ENCODE measurements at regions not wholly inside any gene's neighbourhood (a gene's known extent, or its start where the extent isn't known, plus 50 kb on each side); places are given as distances from the start of the nearest gene placed in this dataset.

DNA sequence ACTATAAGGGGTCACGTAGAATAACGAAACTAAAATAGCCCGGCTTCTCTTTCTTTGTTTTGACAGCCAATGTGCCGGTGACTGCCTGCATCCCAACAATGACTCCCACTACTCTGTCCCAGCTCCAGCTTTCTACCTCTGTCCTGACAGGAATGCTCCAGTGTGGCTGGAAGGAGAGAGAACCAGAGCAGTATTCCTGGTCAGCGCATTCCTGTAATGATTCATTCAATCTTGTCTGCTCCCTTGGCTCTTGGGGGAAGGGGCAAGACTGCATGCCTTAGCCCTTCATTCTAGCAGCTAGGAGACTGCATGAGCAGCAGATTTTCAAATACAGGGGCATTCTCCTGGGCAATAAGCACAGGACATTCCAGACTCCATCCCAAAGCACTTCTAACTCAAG is 132.1 kb upstream of the PRMT6 start:
- DNase-seq (ENCODE audit: low spot score) = no peak
- TF ChIP-seq FOXA2 (IDR thresholded peaks at IDR 0.05) (no peak), RXRA (IDR thresholded peaks at IDR 0.05) (no peak), NR2F2 (IDR thresholded peaks at IDR 0.05) (no peak), EGR1 (IDR thresholded peaks at IDR 0.05; ENCODE audit: low read depth in 2 of 2) (no peak)
- TF ChIP-seq, protein P1, sequence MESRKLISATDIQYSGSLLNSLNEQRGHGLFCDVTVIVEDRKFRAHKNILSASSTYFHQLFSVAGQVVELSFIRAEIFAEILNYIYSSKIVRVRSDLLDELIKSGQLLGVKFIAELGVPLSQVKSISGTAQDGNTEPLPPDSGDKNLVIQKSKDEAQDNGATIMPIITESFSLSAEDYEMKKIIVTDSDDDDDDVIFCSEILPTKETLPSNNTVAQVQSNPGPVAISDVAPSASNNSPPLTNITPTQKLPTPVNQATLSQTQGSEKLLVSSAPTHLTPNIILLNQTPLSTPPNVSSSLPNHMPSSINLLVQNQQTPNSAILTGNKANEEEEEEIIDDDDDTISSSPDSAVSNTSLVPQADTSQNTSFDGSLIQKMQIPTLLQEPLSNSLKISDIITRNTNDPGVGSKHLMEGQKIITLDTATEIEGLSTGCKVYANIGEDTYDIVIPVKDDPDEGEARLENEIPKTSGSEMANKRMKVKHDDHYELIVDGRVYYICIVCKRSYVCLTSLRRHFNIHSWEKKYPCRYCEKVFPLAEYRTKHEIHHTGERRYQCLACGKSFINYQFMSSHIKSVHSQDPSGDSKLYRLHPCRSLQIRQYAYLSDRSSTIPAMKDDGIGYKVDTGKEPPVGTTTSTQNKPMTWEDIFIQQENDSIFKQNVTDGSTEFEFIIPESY (IDR thresholded peaks at IDR 0.05) = no peak
- TF ChIP-seq, protein P2, sequence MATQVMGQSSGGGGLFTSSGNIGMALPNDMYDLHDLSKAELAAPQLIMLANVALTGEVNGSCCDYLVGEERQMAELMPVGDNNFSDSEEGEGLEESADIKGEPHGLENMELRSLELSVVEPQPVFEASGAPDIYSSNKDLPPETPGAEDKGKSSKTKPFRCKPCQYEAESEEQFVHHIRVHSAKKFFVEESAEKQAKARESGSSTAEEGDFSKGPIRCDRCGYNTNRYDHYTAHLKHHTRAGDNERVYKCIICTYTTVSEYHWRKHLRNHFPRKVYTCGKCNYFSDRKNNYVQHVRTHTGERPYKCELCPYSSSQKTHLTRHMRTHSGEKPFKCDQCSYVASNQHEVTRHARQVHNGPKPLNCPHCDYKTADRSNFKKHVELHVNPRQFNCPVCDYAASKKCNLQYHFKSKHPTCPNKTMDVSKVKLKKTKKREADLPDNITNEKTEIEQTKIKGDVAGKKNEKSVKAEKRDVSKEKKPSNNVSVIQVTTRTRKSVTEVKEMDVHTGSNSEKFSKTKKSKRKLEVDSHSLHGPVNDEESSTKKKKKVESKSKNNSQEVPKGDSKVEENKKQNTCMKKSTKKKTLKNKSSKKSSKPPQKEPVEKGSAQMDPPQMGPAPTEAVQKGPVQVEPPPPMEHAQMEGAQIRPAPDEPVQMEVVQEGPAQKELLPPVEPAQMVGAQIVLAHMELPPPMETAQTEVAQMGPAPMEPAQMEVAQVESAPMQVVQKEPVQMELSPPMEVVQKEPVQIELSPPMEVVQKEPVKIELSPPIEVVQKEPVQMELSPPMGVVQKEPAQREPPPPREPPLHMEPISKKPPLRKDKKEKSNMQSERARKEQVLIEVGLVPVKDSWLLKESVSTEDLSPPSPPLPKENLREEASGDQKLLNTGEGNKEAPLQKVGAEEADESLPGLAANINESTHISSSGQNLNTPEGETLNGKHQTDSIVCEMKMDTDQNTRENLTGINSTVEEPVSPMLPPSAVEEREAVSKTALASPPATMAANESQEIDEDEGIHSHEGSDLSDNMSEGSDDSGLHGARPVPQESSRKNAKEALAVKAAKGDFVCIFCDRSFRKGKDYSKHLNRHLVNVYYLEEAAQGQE (IDR thresholded peaks at IDR 0.05) = no peak
- H3K27me3 ChIP-seq (ENCODE audit: control insufficient read depth in 4 of 4, insufficient read depth in 4 of 4, low read length in 3 of 4) = no peaks in the 10 kb centered on the region
- no peak overlapping the region for H3K9ac ChIP-seq (ENCODE audit: low read depth in 1 of 2, low read length in 2 of 2)
- H3K36me3 ChIP-seq (ENCODE audit: control insufficient read depth in 4 of 4, insufficient read depth in 3 of 4, low read depth in 1 of 4, low read length in 3 of 4) = no peaks in the 10 kb centered on the region
- no peak overlapping the region for H3K4me3 ChIP-seq (ENCODE audit: low read depth in 1 of 3, low read length in 3 of 3)
- 75% methylated on average over 5 of the region's 5 CpGs for WGBS
- H3K9me3 ChIP-seq (ENCODE audit: control insufficient read depth in 4 of 4, low read length in 3 of 4) = no peaks in the 10 kb centered on the region
- H3K27ac ChIP-seq (ENCODE audit: low read depth in 1 of 2, low read length in 2 of 2) = no peak overlapping the region
- no peaks in the 10 kb centered on the region for H3K4me1 ChIP-seq (ENCODE audit: control insufficient read depth in 4 of 4, insufficient read depth in 4 of 4, low read length in 3 of 4)

DNA sequence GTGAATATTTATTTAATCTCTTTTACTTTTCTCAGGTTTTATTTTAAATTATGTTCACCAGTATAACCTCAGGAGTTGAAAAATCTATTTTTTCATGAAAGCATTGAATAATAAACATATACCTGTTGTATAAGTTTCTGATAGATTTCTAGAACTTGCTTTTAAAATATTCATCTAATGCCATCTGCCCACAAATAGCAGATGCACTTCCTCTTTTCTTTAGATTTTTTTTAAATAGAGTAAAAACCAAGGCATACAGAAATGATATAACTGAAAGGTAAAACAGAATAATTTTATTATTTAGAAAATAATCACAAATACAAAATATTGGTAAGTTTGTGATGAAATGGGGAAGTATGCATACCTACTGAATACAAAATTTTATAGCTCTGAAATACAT is 130.7 kb upstream of the PRMT6 start:
- Histone ChIP-seq H3K27me3 (ENCODE audit: control insufficient read depth in 4 of 4, insufficient read depth in 4 of 4, low read length in 3 of 4) (no peaks in the 10 kb centered on the region), H3K9me3 (ENCODE audit: control insufficient read depth in 4 of 4, low read length in 3 of 4) (no peaks in the 10 kb centered on the region), H3K4me3 (ENCODE audit: low read depth in 1 of 3, low read length in 3 of 3) (no peak overlapping the region), H3K36me3 (ENCODE audit: control insufficient read depth in 4 of 4, insufficient read depth in 3 of 4, low read depth in 1 of 4, low read length in 3 of 4) (no peaks in the 10 kb centered on the region), H3K27ac (ENCODE audit: low read depth in 1 of 2, low read length in 2 of 2) (no peak overlapping the region), H3K9ac (ENCODE audit: low read depth in 1 of 2, low read length in 2 of 2) (no peak overlapping the region), H3K4me1 (ENCODE audit: control insufficient read depth in 4 of 4, insufficient read depth in 4 of 4, low read length in 3 of 4) (no peaks in the 10 kb centered on the region)
- DNase-seq (ENCODE audit: low spot score) = no peak
- TF ChIP-seq RXRA (IDR thresholded peaks at IDR 0.05) = no peak
- no peak for TF ChIP-seq EGR1 (IDR thresholded peaks at IDR 0.05; ENCODE audit: low read depth in 2 of 2)
- TF ChIP-seq, protein P3, sequence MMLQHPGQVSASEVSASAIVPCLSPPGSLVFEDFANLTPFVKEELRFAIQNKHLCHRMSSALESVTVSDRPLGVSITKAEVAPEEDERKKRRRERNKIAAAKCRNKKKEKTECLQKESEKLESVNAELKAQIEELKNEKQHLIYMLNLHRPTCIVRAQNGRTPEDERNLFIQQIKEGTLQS (IDR thresholded peaks at IDR 0.05) = no peak
- TF ChIP-seq, protein P1 (IDR thresholded peaks at IDR 0.05) = no peak
- TF ChIP-seq RAD21 (IDR thresholded peaks at IDR 0.05) = no peak
- no peak for TF ChIP-seq HNF4G (IDR thresholded peaks at IDR 0.05)
- no peak for TF ChIP-seq SP1 (IDR thresholded peaks at IDR 0.05)
- TF ChIP-seq, protein P4, sequence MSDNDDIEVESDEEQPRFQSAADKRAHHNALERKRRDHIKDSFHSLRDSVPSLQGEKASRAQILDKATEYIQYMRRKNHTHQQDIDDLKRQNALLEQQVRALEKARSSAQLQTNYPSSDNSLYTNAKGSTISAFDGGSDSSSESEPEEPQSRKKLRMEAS (IDR thresholded peaks at IDR 0.05) = no peak
- no peak for TF ChIP-seq TAF1 (conservative IDR thresholded peaks at IDR 0.05)

Data from liver (tissue), 7 donors.